ENCODE measurements at regions not wholly inside any gene's neighbourhood (a gene's known extent, or its start where the extent isn't known, plus 50 kb on each side); places are given as distances from the start of the nearest gene placed in this dataset.

DNA sequence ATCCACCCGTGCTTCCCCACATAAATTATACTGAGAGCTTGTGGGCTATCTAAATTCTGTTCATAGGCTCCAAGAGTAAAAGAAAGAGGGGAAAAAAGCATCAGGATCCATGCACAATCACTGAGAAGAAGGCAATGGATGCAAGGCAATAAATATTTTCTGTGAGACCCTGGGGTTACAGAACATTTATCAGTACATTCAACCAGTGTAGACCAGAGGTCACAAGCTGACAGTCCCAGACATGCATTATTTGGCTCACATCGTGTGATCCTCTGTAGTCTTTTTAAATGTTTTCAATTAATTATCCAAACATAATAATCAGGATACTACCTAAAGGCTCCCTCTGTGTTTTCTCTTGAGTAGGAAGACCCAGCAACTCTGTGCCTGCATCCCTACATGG, 267.9 kb upstream of the CAND1 start:
- ATAC-seq = no peak
- no peak overlapping the region for H3K27ac Mint-ChIP-seq
- H3K4me1 Mint-ChIP-seq (ENCODE audit: low read depth in 2 of 2) = no peaks in the 10 kb centered on the region

DNA sequence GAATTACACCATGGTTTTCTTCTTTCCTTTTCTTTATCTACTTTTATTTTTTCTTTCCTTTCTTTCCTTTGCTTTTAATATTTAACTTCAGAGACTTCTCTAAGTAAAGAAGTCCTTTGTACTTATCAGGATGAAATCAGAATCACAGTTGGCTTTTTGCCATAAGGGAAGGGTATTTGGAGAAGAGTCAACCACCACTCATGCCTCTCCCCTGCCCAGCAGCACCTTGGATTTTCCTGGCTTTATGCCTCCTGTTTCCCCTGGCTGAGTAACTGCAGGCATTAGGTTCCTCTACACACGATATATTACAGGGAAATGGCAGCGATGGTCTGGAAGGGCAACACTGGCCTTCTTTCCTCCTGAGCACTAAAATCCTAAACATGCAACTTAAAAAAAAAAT, 266.4 kb upstream of the CAND1 start:
- H3K4me1 Mint-ChIP-seq (ENCODE audit: low read depth in 2 of 2) = no peaks in the 10 kb centered on the region
- no peak for DNase-seq (ENCODE audit: low spot score)
- no peak for ATAC-seq
- no peak overlapping the region for H3K27ac Mint-ChIP-seq
- no peaks in the 10 kb centered on the region for H3K9me3 Mint-ChIP-seq
- H3K4me3 Mint-ChIP-seq = no peak overlapping the region
- H3K27me3 Mint-ChIP-seq = peaks cover 12 to 31% of the 10 kb centered on the region in 2 donors
- no peaks in the 10 kb centered on the region for H3K36me3 Mint-ChIP-seq

More for the DNA sequence above, 267.9 kb upstream of the CAND1 start:
- DNase-seq (ENCODE audit: low spot score) = no peak
- Mint-ChIP-seq H3K9me3 (no peaks in the 10 kb centered on the region), H3K4me3 (no peak overlapping the region), H3K36me3 (no peaks in the 10 kb centered on the region), H3K27me3 (peaks cover 12 to 31% of the 10 kb centered on the region in 2 donors)

DNA sequence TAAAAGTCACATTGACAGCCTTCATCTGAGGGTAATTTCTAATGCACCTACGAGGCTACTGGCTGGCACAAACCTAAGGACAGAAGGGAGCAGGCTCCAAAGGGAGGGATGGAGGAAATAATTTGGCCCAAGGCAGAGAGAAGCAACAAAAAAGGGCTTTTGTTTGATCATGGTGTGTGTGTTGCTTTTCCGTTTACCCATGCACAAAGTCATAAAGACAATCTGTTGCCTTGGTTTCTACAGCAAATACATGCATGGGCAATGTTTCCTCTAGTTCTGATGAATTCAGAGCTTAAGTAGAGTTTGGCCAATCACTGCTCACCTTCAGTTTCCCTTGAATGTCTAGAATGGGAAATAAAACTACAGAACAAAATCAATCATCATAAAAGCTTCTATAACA, 262.5 kb upstream of the CAND1 start:
- Mint-ChIP-seq H3K4me3 (no peak overlapping the region), H3K27ac (no peak overlapping the region)
- ATAC-seq = no peak

DNA sequence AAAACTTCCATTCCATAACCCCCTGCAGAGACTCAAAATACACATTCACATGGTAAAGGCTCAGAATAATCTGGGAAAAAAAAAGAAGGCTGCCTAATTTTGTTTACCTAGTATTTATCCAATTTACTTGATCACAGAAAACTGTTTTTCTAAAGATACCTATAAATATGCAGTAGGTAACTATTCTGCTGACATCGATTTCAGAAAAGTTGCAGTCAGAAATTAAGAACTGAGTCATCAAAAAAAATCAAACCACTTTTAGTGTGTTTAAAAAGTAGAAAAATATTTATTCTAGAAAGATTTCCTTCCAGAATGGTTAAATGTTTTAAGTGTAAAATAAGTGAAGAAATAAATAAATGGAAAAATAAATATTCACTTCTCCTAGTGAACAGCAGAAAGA, 254.5 kb upstream of the CAND1 start:
- H3K27ac Mint-ChIP-seq = no peak overlapping the region
- H3K4me3 Mint-ChIP-seq = no peak overlapping the region
- H3K4me1 Mint-ChIP-seq (ENCODE audit: low read depth in 2 of 2) = no peaks in the 10 kb centered on the region
- H3K9me3 Mint-ChIP-seq = no peaks in the 10 kb centered on the region
- peaks cover 4 to 7% of the 10 kb centered on the region in 2 donors for H3K27me3 Mint-ChIP-seq
- ATAC-seq = no peak
- no peak for DNase-seq (ENCODE audit: low spot score)
- no peaks in the 10 kb centered on the region for H3K36me3 Mint-ChIP-seq

More for the DNA sequence above, 262.5 kb upstream of the CAND1 start:
- no peak for DNase-seq (ENCODE audit: low spot score)
- H3K36me3 Mint-ChIP-seq = no peaks in the 10 kb centered on the region
- H3K9me3 Mint-ChIP-seq = no peaks in the 10 kb centered on the region
- no peaks in the 10 kb centered on the region for H3K4me1 Mint-ChIP-seq (ENCODE audit: low read depth in 2 of 2)
- peaks cover 4 to 24% of the 10 kb centered on the region in 2 donors for H3K27me3 Mint-ChIP-seq

DNA sequence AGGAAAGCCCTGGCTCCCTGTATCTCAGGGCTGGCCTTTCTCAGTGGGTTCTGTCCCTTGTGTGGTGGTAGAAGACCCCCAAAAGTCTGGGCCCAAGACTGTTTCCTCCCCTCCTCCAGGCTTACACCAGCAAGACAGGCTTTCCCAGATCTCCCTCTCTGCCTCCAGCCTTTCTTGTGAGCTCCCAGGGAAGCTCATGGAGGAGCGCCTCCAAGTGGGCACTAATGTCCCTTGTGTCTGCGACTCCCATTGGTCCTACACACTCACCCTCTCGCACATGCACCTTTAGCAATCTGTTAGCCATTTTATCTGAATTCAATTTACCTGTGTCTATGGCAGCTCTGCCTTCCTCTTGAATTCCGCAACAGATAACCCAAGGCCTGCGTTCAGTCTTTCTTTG, 251.1 kb upstream of the CAND1 start:
- Mint-ChIP-seq H3K36me3 (no peaks in the 10 kb centered on the region), H3K4me1 (ENCODE audit: low read depth in 2 of 2) (no peaks in the 10 kb centered on the region), H3K27ac (no peak overlapping the region), H3K9me3 (no peaks in the 10 kb centered on the region), H3K27me3 (peaks cover 8% of the 10 kb centered on the region in 2 donors), H3K4me3 (no peak overlapping the region)
- peak in 1 of 2 donors; percentile 32 for ATAC-seq
- DNase-seq (ENCODE audit: low spot score) = no peak

DNA sequence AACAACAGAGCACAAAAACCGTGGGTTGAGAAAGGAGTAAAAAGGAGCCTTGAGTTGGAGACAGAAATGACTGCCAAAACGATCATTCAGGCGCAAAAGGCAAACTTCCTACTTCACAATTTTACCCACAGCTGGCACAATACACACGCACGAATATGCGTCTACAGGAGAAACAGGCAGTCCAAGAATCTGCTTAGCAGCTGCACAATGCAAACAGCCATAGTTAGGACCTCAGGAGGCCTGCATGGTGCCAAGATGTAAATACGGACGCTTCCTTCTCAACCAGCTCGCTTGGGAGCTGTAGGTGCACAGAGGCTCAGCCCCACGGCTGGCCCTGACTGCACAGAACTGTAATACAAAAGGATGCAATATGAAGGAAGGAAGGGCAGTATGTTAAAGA, 250.1 kb upstream of the CAND1 start:
- ATAC-seq (no peak), DNase-seq (ENCODE audit: low spot score) (no peak)
- no peak overlapping the region for H3K4me3 Mint-ChIP-seq
- no peaks in the 10 kb centered on the region for H3K4me1 Mint-ChIP-seq (ENCODE audit: low read depth in 2 of 2)
- H3K27me3 Mint-ChIP-seq = peaks cover 11 to 18% of the 10 kb centered on the region in 2 donors
- no peak overlapping the region for H3K27ac Mint-ChIP-seq
- H3K36me3 Mint-ChIP-seq = no peaks in the 10 kb centered on the region
- no peaks in the 10 kb centered on the region for H3K9me3 Mint-ChIP-seq

DNA sequence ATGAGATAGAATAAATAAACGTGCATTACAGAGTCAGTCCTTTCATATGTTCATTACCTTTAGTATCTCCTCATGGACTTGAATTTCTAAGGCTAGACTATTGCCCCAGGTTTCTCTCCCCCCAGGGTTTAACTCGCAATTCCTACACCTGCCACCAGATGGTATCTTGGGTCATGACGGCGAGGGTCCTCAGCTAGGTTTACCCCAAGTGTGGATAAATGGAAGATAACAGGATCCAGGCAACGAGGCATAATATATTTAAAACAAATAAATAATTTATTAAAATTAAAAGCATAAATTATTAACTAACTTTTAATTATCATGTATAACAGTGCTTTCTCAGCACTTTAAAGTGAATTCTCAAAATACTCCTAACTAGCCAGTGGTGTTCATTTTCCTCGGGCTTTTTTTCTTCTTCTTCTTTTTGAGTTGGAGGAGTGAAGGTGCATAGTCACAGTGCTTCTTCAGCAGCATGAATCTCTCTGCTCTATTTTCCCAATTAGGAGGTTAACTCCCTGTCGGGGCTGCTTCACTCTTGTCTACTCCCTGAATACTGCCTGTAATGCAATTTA, 243.5 kb upstream of the CAND1 start:
- H3K27ac Mint-ChIP-seq = no peak overlapping the region
- ATAC-seq (no peak), DNase-seq (ENCODE audit: low spot score) (no peak)
- H3K27me3 Mint-ChIP-seq = peaks cover 15 to 33% of the 10 kb centered on the region in 2 donors
- no peaks in the 10 kb centered on the region for H3K9me3 Mint-ChIP-seq
- no peak overlapping the region for H3K4me3 Mint-ChIP-seq
- no peaks in the 10 kb centered on the region for H3K36me3 Mint-ChIP-seq
- H3K4me1 Mint-ChIP-seq (ENCODE audit: low read depth in 2 of 2) = no peaks in the 10 kb centered on the region

DNA sequence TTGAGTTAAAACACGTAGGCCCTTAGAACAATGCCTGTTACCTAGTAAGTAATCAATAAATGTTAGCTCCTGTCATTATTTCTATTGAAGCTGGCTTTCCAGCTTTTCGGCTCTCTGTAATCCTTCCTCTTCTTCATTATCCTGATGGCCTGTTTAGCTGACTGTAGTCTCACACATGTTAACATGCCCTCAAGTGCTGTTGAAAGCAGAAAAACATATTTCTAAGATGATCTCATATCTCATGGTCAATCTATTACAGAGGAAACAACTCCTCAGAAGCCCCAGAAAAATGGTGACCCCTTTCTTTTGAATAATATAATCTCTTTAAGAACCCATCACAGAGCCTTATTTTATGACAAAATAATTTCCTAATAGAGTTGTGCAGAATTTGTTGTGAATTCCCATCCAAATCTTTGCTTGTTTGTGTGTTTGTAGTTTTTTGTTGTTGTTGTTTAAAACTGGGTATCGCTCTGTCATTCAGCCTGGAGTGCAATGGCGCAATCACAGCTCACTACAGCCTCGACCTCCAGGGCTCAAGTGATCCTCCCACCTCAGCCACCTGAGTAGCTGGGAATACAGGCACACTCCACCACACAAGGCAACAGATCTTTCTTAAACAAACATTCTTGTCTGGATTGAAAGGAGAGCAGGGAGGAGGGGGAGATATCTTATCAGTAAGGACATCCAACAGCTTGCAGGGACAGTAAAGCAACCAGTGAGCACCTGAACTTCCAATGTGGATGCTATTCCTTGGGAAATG, 242.5 kb upstream of the CAND1 start:
- Mint-ChIP-seq H3K27me3 (peaks cover 20 to 37% of the 10 kb centered on the region in 2 donors), H3K4me3 (no peak overlapping the region), H3K9me3 (no peaks in the 10 kb centered on the region), H3K4me1 (ENCODE audit: low read depth in 2 of 2) (no peaks in the 10 kb centered on the region), H3K27ac (no peak overlapping the region), H3K36me3 (no peaks in the 10 kb centered on the region)
- no peak for DNase-seq (ENCODE audit: low spot score)
- no peak for ATAC-seq

DNA sequence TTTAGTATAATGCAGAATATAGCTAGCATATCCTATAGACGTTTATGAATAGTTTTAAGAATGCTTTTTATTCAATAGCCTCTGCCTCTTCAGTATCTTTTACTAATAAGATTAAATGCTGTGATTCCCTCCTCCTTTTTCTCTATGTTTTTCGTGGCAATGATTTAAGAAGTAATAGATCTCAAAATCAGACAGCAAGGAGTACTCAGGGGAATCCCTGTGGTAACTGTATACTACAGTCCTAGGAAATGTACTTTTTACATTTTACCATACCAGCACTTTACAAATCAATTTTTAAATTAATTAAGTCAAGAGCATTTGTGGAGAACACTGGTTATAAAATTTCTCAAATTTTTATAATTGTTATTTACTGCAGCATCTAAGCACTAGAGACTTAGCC, 240.6 kb upstream of the CAND1 start:
- Mint-ChIP-seq H3K4me3 (no peak overlapping the region), H3K27me3 (peaks cover 27 to 39% of the 10 kb centered on the region in 2 donors), H3K9me3 (no peaks in the 10 kb centered on the region), H3K4me1 (ENCODE audit: low read depth in 2 of 2) (no peaks in the 10 kb centered on the region), H3K27ac (no peak overlapping the region), H3K36me3 (no peaks in the 10 kb centered on the region)
- DNase-seq (ENCODE audit: low spot score) (no peak), ATAC-seq (no peak)

DNA sequence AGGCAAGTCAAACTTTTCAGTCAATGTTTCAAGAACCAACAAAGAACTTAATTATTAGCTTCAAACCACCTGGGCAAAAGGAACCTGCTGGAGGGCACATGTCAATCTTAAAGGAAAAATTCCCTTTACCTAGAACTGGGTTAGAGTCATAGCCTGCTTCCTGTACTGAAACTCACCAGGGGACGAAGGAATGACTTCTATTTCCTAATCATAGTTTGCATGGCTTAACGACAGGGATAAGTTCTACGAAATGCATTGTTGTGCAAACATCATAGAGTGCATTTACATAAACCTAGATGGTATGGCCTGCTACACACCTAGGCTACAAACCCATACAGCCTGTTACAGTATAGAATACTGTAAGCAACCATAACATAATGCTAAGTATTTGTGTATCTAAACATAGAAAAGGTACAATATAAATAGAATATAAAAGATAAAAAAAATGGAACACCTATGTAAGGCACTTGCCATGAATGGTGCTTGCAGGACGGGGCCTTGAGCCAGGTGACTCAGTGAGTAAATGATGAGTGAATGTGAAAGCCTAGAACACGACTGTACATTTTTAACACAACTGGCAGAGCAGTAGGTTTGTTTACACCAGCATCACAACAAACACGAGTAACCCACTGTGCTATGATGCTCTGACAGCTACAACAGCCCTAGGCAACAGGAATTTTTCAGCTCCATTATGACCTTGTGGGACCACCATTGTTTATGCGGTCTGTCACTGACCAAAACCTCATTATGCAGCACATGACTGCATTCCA, 234.9 kb upstream of the CAND1 start:
- H3K4me3 Mint-ChIP-seq = no peak overlapping the region
- no peaks in the 10 kb centered on the region for H3K9me3 Mint-ChIP-seq
- DNase-seq (ENCODE audit: low spot score) (no peak), ATAC-seq (no peak)
- H3K4me1 Mint-ChIP-seq (ENCODE audit: low read depth in 2 of 2) = no peaks in the 10 kb centered on the region
- no peaks in the 10 kb centered on the region for H3K36me3 Mint-ChIP-seq
- no peak overlapping the region for H3K27ac Mint-ChIP-seq
- peaks cover 18 to 20% of the 10 kb centered on the region in 2 donors for H3K27me3 Mint-ChIP-seq

DNA sequence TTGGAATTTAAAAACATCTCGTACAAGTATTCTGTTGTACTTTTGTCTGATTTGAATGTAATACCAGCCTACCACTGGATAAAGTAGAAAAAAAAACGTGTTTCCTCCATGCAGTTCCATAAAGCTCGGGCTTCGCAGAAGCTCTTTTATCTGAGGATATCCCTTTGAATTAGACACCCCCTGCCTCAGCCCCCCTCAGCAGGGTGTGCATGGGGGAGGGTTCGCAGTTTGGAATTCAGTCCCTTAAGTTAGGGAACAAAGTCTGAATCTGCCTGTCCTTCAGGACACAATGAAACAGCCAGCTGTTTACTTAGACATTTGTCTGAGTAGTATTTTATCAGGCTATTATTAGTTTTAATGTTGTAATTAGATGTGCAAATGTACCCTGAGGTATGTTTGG, 234.0 kb upstream of the CAND1 start:
- H3K27ac Mint-ChIP-seq = no peak overlapping the region
- no peak overlapping the region for H3K4me3 Mint-ChIP-seq
- ATAC-seq (no peak), DNase-seq (ENCODE audit: low spot score) (no peak)
- no peaks in the 10 kb centered on the region for H3K9me3 Mint-ChIP-seq
- H3K4me1 Mint-ChIP-seq (ENCODE audit: low read depth in 2 of 2) = no peaks in the 10 kb centered on the region
- no peaks in the 10 kb centered on the region for H3K36me3 Mint-ChIP-seq
- peaks cover 18 to 20% of the 10 kb centered on the region in 2 donors for H3K27me3 Mint-ChIP-seq

DNA sequence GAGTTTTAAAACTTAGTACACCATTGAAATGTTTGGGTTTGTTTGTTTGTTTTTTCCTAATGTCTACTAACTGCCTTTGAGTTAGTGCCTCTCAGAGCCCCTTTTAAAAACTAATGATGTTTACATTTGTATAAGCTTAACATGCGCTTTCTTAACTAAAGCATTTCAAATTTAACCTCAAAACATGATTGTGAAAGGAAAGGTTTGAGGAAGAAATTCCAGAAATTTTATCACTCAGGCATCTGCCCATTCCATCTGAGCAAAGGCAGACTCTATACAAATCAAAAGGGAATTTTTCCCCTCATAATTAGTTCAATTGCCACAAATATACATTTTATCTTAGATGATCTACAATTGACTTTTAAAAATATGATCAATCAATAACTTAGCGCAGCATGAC, 230.7 kb upstream of the CAND1 start:
- ATAC-seq (no peak), DNase-seq (ENCODE audit: low spot score) (no peak)
- H3K27ac Mint-ChIP-seq = no peak overlapping the region
- peaks cover 9 to 12% of the 10 kb centered on the region in 2 donors for H3K27me3 Mint-ChIP-seq
- no peaks in the 10 kb centered on the region for H3K9me3 Mint-ChIP-seq
- H3K36me3 Mint-ChIP-seq = no peaks in the 10 kb centered on the region
- H3K4me1 Mint-ChIP-seq (ENCODE audit: low read depth in 2 of 2) = no peaks in the 10 kb centered on the region
- H3K4me3 Mint-ChIP-seq = no peak overlapping the region

DNA sequence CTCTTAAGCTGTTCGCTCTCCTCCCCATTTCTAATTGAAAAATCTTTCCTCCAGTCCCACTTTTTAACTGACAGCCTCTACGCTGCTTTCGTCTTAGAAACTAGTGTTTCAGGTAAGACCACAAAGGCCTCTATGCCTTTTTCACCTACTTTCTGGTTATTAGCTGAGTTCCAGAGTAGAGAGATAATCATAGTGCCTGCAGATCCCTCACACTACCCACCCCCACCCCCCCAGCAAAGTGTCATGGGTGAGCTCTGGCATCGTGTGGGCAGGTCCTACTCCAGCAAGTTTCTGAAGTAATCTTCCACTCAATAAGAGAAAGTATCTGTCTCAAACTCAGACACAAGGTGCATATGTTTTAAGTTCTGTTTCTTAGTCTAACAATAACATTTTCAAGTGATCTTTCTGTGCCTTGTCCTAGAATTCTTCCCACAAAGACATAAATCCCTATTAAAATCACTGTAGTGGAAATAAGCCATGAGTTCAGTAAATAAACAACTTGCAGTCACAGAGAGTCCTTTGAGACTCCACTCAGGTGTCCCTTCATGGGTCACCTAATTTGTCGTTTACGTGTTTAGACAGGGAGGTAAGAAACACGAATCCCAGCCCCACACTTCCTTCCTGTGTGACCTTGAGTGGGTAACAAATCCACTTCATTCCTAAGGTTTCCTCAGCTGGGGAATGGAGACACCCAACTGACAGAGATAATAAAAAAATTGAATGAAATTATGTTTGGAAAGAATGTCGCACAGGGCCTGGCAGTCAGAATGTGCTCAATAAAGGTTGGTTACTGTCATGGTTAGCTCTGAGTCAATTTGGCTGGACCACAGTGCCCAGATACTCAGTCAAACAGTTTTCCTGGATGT, 228.9 kb upstream of the CAND1 start:
- ATAC-seq (no peak), DNase-seq (ENCODE audit: low spot score) (no peak)
- Mint-ChIP-seq H3K4me1 (ENCODE audit: low read depth in 2 of 2) (no peaks in the 10 kb centered on the region), H3K27me3 (peaks cover 9 to 22% of the 10 kb centered on the region in 2 donors), H3K4me3 (no peak overlapping the region), H3K27ac (no peak overlapping the region), H3K9me3 (no peaks in the 10 kb centered on the region), H3K36me3 (no peaks in the 10 kb centered on the region)

DNA sequence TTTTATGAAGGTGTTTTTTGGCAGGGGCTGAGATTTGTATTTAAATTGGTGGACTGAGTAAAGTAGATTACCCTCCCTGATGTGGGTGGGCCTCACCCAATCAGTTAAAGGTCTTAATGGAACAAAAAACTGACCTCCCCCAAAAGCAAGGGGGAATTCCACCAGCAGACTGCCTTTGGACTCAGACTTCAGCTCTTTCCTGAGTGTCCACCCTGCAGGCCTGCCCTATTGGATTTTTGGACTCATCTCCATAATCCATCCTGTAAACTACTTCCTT, 228.4 kb upstream of the CAND1 start:
- H3K27me3 Mint-ChIP-seq = peaks cover 10 to 28% of the 10 kb centered on the region in 2 donors
- H3K27ac Mint-ChIP-seq = no peak overlapping the region
- no peak overlapping the region for H3K4me3 Mint-ChIP-seq
- no peaks in the 10 kb centered on the region for H3K9me3 Mint-ChIP-seq
- no peak for DNase-seq (ENCODE audit: low spot score)
- H3K36me3 Mint-ChIP-seq = no peaks in the 10 kb centered on the region
- ATAC-seq = no peak
- H3K4me1 Mint-ChIP-seq (ENCODE audit: low read depth in 2 of 2) = no peaks in the 10 kb centered on the region
